Panc1 (cell line): ENCODE measurements at regions not wholly inside any gene's neighbourhood (a gene's known extent, or its start where the extent isn't known, plus 50 kb on each side); places are given as distances from the start of the nearest gene placed in this dataset.

Source experiments
- ATAC-seq: fragments of 200-7000 bp; cut with Tn5 transposase; 2 replicates; pipeline ENCODE4 v1.9.1; 2020; ENCODE audit warnings: mild to moderate bottlenecking, moderate library complexity
- BruUV-seq: library from RNA; stranded (reverse); fragments of 400-500 nt; replicated peaks from 2 replicates; lab custom pipeline; 2021; lab: Mats Ljungman, UMichigan
- CTCF ChIA-PET: fragments of 300-600 bp; sonication (Branson Sonifier 250); formaldehyde crosslinking; loops from one replicate; lab custom pipeline; 2022; ENCODE audit warnings: antibody characterized with exemption; lab: Charles Lee
- POLR2A ChIA-PET: fragments of 300-600 bp; sonication (Branson Sonifier 250); formaldehyde crosslinking; loops from one replicate; lab custom pipeline; 2022; ENCODE audit warnings: antibody characterized with exemption; lab: Charles Lee
- DNase-seq: peaks from one replicate; pipeline ENCODE4 v3.0.0-alpha.2; 2010; ENCODE audit warnings: low read depth, low spot score
- H3K27ac ChIP-seq: 2 replicates; pipeline ENCODE4 v1.5.1; 2011; ENCODE audit warnings: mild to moderate bottlenecking, low read length, inconsistent platforms
- H3K27me3 ChIP-seq: fragments of 200-500 bp; sonication (Bioruptor generic); 2 replicates; pipeline ENCODE4 v1.6.0; 2014; ENCODE audit warnings: low read length, inconsistent platforms; ENCODE audit not compliant: control insufficient read depth, insufficient read depth
- H3K36me3 ChIP-seq: fragments of 200-500 bp; sonication (Bioruptor generic); 2 replicates; pipeline ENCODE4 v1.5.1; 2014; ENCODE audit warnings: inconsistent platforms, mild to moderate bottlenecking, low read length, moderate library complexity; ENCODE audit not compliant: control insufficient read depth, insufficient read depth
- H3K4me1 ChIP-seq: 2 replicates; pipeline ENCODE4 v1.5.1; 2011; ENCODE audit warnings: inconsistent platforms, mild to moderate bottlenecking, low read length, moderate library complexity; ENCODE audit not compliant: control insufficient read depth, insufficient read depth
- H3K4me3 ChIP-seq, 2 experiments: 2 replicates each; pipeline ENCODE4 v1.5.1; 2011 to 2012; ENCODE audit warnings: low read depth in 2 of 2, low read length in 2 of 2, mild to moderate bottlenecking in 2 of 2, inconsistent platforms in 1 of 2, moderate library complexity in 1 of 2
- H3K9me3 ChIP-seq: fragments of 200-500 bp; sonication (Bioruptor generic); 2 replicates; pipeline ENCODE4 v1.5.1; 2014; ENCODE audit warnings: low read depth, mild to moderate bottlenecking, inconsistent platforms, low read length, moderate library complexity; ENCODE audit not compliant: control insufficient read depth, insufficient read depth
- POLR2AphosphoS5 ChIP-seq: IDR thresholded peaks from 2 replicates; pipeline ENCODE4 v1.6.1; 2012; ENCODE audit warnings: mild to moderate bottlenecking, low read depth, low read length, moderate library complexity
- SIN3A ChIP-seq: IDR thresholded peaks from 2 replicates; pipeline ENCODE4 v1.6.1; 2012; ENCODE audit warnings: low read depth, mild to moderate bottlenecking, low read length, moderate library complexity, borderline replicate concordance; ENCODE audit not compliant: insufficient read depth
- TCF7L2 ChIP-seq: IDR thresholded peaks from 2 replicates; pipeline ENCODE4 v1.6.1; 2011; ENCODE audit warnings: mild to moderate bottlenecking, low read depth, low read length, inconsistent platforms
- in situ Hi-C: cut with HindIII; loops from 2 replicates; pipeline ENCODE4 v1.10.0; 2016; ENCODE audit warnings: low sequenced_read_pairs, low pct_unique_long_range_greater_than_20kb
- intact Hi-C: fragments of 100-400 bp; cut with micrococcal nuclease; formaldehyde crosslinking; loops from one replicate; pipeline ENCODE4 v1.10.0; 2022; ENCODE audit not compliant: unreplicated experiment
- TF ChIP-seq, protein P1 (sequence below): fragments of 450-650 bp; IDR thresholded peaks from 2 replicates; pipeline ENCODE4 v1.5.1; 2017; ENCODE audit warnings: mild to moderate bottlenecking
- TF ChIP-seq, protein P2 (sequence below), 2 experiments: IDR thresholded peaks; 2 replicates each; pipeline ENCODE4 v1.6.1; 2011 to 2012; ENCODE audit warnings: low read depth in 2 of 2, control low read depth in 1 of 2, low read length in 1 of 2, mild to moderate bottlenecking in 1 of 2, moderate library complexity in 1 of 2; ENCODE audit not compliant: insufficient read depth in 1 of 2

- intact Hi-C loops (no loop called here), in situ Hi-C loops (no loop called here)
- H3K36me3 ChIP-seq = no peaks in the 10 kb centered on the region
- no TSS peak for BruUV-seq
- DNase-seq (no peak), ATAC-seq (no peak)
- H3K9me3 ChIP-seq = no peaks in the 10 kb centered on the region
- no peaks in the 10 kb centered on the region for H3K4me1 ChIP-seq
- TF ChIP-seq POLR2AphosphoS5 = no peak
- no peak for TF ChIP-seq SIN3A
- TF ChIP-seq, protein P1, sequence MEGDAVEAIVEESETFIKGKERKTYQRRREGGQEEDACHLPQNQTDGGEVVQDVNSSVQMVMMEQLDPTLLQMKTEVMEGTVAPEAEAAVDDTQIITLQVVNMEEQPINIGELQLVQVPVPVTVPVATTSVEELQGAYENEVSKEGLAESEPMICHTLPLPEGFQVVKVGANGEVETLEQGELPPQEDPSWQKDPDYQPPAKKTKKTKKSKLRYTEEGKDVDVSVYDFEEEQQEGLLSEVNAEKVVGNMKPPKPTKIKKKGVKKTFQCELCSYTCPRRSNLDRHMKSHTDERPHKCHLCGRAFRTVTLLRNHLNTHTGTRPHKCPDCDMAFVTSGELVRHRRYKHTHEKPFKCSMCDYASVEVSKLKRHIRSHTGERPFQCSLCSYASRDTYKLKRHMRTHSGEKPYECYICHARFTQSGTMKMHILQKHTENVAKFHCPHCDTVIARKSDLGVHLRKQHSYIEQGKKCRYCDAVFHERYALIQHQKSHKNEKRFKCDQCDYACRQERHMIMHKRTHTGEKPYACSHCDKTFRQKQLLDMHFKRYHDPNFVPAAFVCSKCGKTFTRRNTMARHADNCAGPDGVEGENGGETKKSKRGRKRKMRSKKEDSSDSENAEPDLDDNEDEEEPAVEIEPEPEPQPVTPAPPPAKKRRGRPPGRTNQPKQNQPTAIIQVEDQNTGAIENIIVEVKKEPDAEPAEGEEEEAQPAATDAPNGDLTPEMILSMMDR = no peak
- no peak for TF ChIP-seq TCF7L2
- TF ChIP-seq, protein P2, sequence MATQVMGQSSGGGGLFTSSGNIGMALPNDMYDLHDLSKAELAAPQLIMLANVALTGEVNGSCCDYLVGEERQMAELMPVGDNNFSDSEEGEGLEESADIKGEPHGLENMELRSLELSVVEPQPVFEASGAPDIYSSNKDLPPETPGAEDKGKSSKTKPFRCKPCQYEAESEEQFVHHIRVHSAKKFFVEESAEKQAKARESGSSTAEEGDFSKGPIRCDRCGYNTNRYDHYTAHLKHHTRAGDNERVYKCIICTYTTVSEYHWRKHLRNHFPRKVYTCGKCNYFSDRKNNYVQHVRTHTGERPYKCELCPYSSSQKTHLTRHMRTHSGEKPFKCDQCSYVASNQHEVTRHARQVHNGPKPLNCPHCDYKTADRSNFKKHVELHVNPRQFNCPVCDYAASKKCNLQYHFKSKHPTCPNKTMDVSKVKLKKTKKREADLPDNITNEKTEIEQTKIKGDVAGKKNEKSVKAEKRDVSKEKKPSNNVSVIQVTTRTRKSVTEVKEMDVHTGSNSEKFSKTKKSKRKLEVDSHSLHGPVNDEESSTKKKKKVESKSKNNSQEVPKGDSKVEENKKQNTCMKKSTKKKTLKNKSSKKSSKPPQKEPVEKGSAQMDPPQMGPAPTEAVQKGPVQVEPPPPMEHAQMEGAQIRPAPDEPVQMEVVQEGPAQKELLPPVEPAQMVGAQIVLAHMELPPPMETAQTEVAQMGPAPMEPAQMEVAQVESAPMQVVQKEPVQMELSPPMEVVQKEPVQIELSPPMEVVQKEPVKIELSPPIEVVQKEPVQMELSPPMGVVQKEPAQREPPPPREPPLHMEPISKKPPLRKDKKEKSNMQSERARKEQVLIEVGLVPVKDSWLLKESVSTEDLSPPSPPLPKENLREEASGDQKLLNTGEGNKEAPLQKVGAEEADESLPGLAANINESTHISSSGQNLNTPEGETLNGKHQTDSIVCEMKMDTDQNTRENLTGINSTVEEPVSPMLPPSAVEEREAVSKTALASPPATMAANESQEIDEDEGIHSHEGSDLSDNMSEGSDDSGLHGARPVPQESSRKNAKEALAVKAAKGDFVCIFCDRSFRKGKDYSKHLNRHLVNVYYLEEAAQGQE (IDR thresholded peaks at IDR 0.05; ENCODE audit: insufficient read depth in 1 of 2, low read depth in 2 of 2, low read length in 1 of 2) = no peak
- H3K4me3 ChIP-seq = no peak overlapping the region
- H3K27ac ChIP-seq = no peak overlapping the region
- ChIA-PET POLR2A (no interaction called here), CTCF (no interaction called here)
- no peaks in the 10 kb centered on the region for H3K27me3 ChIP-seq
These were observed 1737.8 kb upstream of the PRR20A start for GRCh38 chr13:55402870-55403269.

- Histone ChIP-seq H3K27ac (no peak overlapping the region), H3K36me3 (no peaks in the 10 kb centered on the region), H3K9me3 (no peaks in the 10 kb centered on the region), H3K4me1 (no peaks in the 10 kb centered on the region), H3K4me3 (no peak overlapping the region), H3K27me3 (no peaks in the 10 kb centered on the region)
- TF ChIP-seq, protein P2 (IDR thresholded peaks at IDR 0.05; ENCODE audit: insufficient read depth in 1 of 2, low read depth in 2 of 2, low read length in 1 of 2) = no peak
- no peak for TF ChIP-seq POLR2AphosphoS5
- no peak for TF ChIP-seq SIN3A
- TF ChIP-seq TCF7L2 = no peak
- TF ChIP-seq, protein P1 = no peak
- ATAC-seq (no peak), DNase-seq (no peak)
- no TSS peak for BruUV-seq
- ChIA-PET CTCF (no interaction called here), POLR2A (no interaction called here)
- intact Hi-C loops (no loop called here), in situ Hi-C loops (no loop called here)
These were observed 1736.7 kb upstream of the PRR20A start for GRCh38 chr13:55403887-55404487.
